A673 (cell line): ENCODE measurements at regions not wholly inside any gene's neighbourhood (a gene's known extent, or its start where the extent isn't known, plus 50 kb on each side); places are given as distances from the start of the nearest gene placed in this dataset.

Experiments
- BruUV-seq: library from RNA; stranded (reverse); fragments of 400-500 nt; replicated peaks from 2 replicates; lab custom pipeline; 2021; lab: Mats Ljungman, UMichigan
- CTCF ChIA-PET: fragments of 300-600 bp; sonication (Branson Sonifier 250); formaldehyde crosslinking; loops from one replicate; lab custom pipeline; 2022; ENCODE audit warnings: antibody characterized with exemption; lab: Charles Lee
- POLR2A ChIA-PET: fragments of 300-600 bp; sonication (Branson Sonifier 250); formaldehyde crosslinking; loops from one replicate; lab custom pipeline; 2022; ENCODE audit warnings: antibody characterized with exemption; ENCODE audit not compliant: low non-redundant PET; lab: Charles Lee
- DNase-seq: peaks from one replicate; pipeline ENCODE4 v3.0.0-alpha.2; 2015; ENCODE audit warnings: low spot score
- H3K27ac ChIP-seq: fragments of 200-600 bp; sonication (generic); 2 replicates; pipeline ENCODE4 v1.5.1; 2016; ENCODE audit warnings: mixed run types, low read depth, mild to moderate bottlenecking, mixed read lengths, antibody characterized with exemption, low read length; ENCODE audit not compliant: poor library complexity, severe bottlenecking
- H3K27me3 ChIP-seq: fragments of 200-600 bp; sonication (generic); replicated peaks from 2 replicates; pipeline ENCODE4 v1.6.1; 2017; ENCODE audit warnings: mixed run types, low read depth, mild to moderate bottlenecking, mixed read lengths, antibody characterized with exemption, low read length; ENCODE audit not compliant: insufficient read depth, poor library complexity
- H3K36me3 ChIP-seq: fragments of 200-600 bp; sonication (generic); 2 replicates; pipeline ENCODE4 v1.6.1; 2016; ENCODE audit warnings: mixed run types, mild to moderate bottlenecking, mixed read lengths, antibody characterized with exemption, low read length; ENCODE audit not compliant: insufficient read depth, poor library complexity, severe bottlenecking
- H3K4me1 ChIP-seq: fragments of 200-600 bp; sonication (generic); 2 replicates; pipeline ENCODE4 v1.6.1; 2017; ENCODE audit warnings: mixed run types, mild to moderate bottlenecking, mixed read lengths, antibody characterized with exemption, low read length; ENCODE audit not compliant: insufficient read depth, poor library complexity, severe bottlenecking
- H3K4me3 ChIP-seq: fragments of 200-600 bp; sonication (generic); 2 replicates; pipeline ENCODE4 v1.5.1; 2016; ENCODE audit warnings: low read depth, mixed run types, mild to moderate bottlenecking, mixed read lengths, low read length; ENCODE audit not compliant: poor library complexity, severe bottlenecking
- H3K9me3 ChIP-seq: fragments of 200-600 bp; sonication (generic); 2 replicates; pipeline ENCODE4 v1.6.1; 2016; ENCODE audit warnings: mixed run types, low read depth, mild to moderate bottlenecking, mixed read lengths, antibody characterized with exemption, low read length; ENCODE audit not compliant: poor library complexity, severe bottlenecking
- EZH2 ChIP-seq: fragments of 200-600 bp; sonication (generic); IDR thresholded peaks from 2 replicates; pipeline ENCODE4 v1.6.1; 2017; ENCODE audit warnings: borderline replicate concordance, low read depth, mild to moderate bottlenecking, mixed read lengths, antibody characterized with exemption, low read length; ENCODE audit not compliant: poor library complexity, severe bottlenecking
- intact Hi-C: fragments of 100-400 bp; cut with micrococcal nuclease; formaldehyde crosslinking; loops from one replicate; pipeline ENCODE4 v1.10.0; 2022; ENCODE audit not compliant: unreplicated experiment
- TF ChIP-seq, protein P1 (sequence below): fragments of 300-800, 200-600 bp; sonication (generic); conservative IDR thresholded peaks from 2 replicates; pipeline ENCODE4 v1.5.1; 2017; ENCODE audit warnings: low read depth, mild to moderate bottlenecking, antibody characterized with exemption, low read length, moderate library complexity, mixed read lengths

DNA sequence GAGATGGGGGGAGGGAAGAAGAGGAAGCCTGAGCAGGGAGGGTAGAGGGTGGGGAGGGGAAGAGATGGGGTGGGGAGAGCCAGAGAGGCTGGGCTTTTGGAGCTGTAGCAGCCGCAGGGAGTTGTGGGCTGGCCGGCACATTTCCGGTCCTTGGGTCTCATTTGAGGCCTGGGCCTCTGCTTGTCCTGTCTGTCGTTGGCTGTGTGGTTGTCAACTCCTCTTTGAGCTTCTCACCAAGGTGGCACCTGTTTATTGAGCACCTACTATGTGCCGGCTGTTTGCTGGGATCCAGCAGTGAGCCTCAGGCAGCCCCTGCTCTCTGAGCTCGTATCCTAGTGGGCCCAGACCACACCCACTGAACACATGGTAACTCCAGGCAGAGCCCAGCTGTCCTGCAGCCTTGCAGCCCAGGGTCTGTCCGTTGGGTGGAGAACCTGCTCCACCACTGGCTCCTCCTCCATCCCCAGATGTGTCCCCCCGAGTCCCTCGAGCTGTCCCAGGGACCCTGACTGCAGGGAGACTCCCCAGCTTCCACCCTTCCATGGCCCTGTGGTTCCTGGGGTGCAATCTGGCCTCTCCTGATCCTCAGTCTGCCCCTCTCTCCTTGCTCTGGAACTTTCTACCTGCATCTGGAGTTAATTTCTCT lies 164.9 kb downstream of the IRF8 start:
- no peak overlapping the region for H3K4me3 ChIP-seq
- no peak for DNase-seq
- no TSS peak for BruUV-seq
- no peaks in the 10 kb centered on the region for H3K9me3 ChIP-seq
- H3K27me3 ChIP-seq, result peaks cover 16% of the 10 kb centered on the region
- ChIA-PET POLR2A (no interaction called here), CTCF (no interaction called here)
- H3K27ac ChIP-seq, result no peak overlapping the region
- H3K4me1 ChIP-seq, result no peaks in the 10 kb centered on the region
- H3K36me3 ChIP-seq, result no peaks in the 10 kb centered on the region
- TF ChIP-seq, protein P1, sequence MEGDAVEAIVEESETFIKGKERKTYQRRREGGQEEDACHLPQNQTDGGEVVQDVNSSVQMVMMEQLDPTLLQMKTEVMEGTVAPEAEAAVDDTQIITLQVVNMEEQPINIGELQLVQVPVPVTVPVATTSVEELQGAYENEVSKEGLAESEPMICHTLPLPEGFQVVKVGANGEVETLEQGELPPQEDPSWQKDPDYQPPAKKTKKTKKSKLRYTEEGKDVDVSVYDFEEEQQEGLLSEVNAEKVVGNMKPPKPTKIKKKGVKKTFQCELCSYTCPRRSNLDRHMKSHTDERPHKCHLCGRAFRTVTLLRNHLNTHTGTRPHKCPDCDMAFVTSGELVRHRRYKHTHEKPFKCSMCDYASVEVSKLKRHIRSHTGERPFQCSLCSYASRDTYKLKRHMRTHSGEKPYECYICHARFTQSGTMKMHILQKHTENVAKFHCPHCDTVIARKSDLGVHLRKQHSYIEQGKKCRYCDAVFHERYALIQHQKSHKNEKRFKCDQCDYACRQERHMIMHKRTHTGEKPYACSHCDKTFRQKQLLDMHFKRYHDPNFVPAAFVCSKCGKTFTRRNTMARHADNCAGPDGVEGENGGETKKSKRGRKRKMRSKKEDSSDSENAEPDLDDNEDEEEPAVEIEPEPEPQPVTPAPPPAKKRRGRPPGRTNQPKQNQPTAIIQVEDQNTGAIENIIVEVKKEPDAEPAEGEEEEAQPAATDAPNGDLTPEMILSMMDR, result no peak
- no peak for TF ChIP-seq EZH2
- intact Hi-C loops, result no loop called here

DNA sequence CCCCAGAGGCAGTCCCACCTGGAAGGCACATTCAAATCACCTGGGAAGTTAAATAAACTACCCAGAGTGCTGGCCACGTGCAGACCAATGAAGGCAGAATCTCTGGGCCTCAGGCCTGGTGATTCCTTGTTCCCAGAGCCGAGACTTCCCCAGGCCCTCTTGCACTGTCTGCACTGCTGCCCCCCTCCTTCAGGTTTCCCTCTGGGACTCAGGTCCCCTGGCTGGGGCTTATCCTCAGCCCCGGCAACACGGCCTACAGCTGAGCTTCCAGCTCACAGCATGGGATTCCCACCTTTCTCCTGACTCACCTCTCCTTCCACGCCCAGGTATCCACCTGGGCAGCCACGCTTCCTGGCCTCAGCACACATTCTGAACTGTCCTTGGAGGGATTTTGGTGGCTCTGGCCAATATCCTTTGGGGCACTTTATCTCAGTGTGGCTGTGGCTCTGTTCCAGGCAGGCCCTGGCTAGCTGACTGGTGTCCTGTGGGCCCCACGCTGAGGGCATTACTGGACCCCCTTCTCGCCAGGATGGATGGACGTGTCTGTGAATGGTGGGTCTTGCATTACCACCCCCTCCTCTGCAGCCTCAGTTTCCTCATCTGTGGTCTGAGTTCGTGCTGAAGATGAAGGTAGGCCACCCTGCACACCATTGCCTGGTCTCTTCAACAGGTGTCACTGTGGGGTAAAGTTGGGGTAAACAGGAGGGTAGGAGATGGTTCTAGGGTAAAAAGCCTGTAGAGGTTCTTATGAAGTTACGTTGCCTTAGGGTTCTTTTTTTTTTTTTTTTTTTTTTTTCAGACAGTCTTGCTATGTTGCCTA lies 165.7 kb downstream of the IRF8 start:
- POLR2A ChIA-PET, result no interaction called here
- no peak for TF ChIP-seq EZH2
- TF ChIP-seq, protein P1, result no peak
- peaks cover 14% of the 10 kb centered on the region for H3K27me3 ChIP-seq

DNA sequence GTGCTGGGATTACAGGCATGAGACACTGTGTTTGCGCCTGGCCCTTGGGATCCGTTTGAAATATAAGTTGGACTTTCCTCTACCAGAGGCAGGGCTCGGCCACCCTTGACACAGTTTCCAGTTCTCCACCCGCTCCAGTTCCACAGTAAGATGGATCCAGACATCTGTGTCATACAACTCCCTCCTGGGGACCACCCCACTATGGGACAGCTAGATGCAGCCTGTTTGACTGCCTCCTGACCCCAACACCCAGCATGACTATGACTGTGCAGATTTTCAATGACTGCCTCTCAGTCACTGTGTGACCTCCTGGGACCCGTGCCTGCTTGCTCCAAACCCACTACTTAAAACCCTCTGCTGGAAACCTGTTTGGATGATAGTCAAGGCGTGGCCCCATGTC lies 166.7 kb downstream of the IRF8 start:
- Histone ChIP-seq H3K9me3 (no peaks in the 10 kb centered on the region), H3K4me1 (no peaks in the 10 kb centered on the region), H3K27me3 (peaks cover 14% of the 10 kb centered on the region), H3K36me3 (no peaks in the 10 kb centered on the region), H3K27ac (no peak overlapping the region), H3K4me3 (no peak overlapping the region)
- TF ChIP-seq, protein P1, result no peak
- no peak for TF ChIP-seq EZH2
- CTCF ChIA-PET, result no interaction called here
- intact Hi-C loops, result no loop called here
- DNase-seq, result no peak
- POLR2A ChIA-PET, result no interaction called here
- no TSS peak for BruUV-seq

More for the DNA sequence above, 165.7 kb downstream of the IRF8 start:
- Histone ChIP-seq H3K27ac (no peak overlapping the region), H3K36me3 (no peaks in the 10 kb centered on the region), H3K4me3 (no peak overlapping the region), H3K4me1 (no peaks in the 10 kb centered on the region), H3K9me3 (no peaks in the 10 kb centered on the region)
- BruUV-seq, result no TSS peak
- CTCF ChIA-PET, result interaction anchor here (0.6 kb wide), 1 partner anchor 29 kb away, joined by 3 read pairs; no protein-coding TSS in a partner anchor
- no peak for DNase-seq
- intact Hi-C loops, result no loop called here
